Ishikawa (cell line): ENCODE measurements at regions not wholly inside any gene's neighbourhood (a gene's known extent, or its start where the extent isn't known, plus 50 kb on each side); places are given as distances from the start of the nearest gene placed in this dataset.

Experiments
- CEBPB ChIP-seq: IDR thresholded peaks from 2 replicates; pipeline ENCODE4 v1.6.1; 2012
- CREB1 ChIP-seq: IDR thresholded peaks from 2 replicates; pipeline ENCODE4 v1.6.1; 2012; ENCODE audit warnings: low read depth
- EGR1 ChIP-seq: IDR thresholded peaks from 2 replicates; pipeline ENCODE4 v1.6.1; 2012
- EP300 ChIP-seq: IDR thresholded peaks from 2 replicates; pipeline ENCODE4 v1.6.1; 2012; ENCODE audit warnings: borderline replicate concordance
- FOXM1 ChIP-seq: IDR thresholded peaks from 2 replicates; pipeline ENCODE4 v1.6.1; 2012; ENCODE audit warnings: low read depth, borderline replicate concordance
- NFIC ChIP-seq: IDR thresholded peaks from 2 replicates; pipeline ENCODE4 v1.6.1; 2012
- RAD21 ChIP-seq: IDR thresholded peaks from 2 replicates; pipeline ENCODE4 v1.6.1; 2012; ENCODE audit warnings: low read depth
- TAF1 ChIP-seq: IDR thresholded peaks from 2 replicates; pipeline ENCODE4 v1.6.1; 2012; ENCODE audit warnings: low read depth, mild to moderate bottlenecking
- TCF12 ChIP-seq: IDR thresholded peaks from 2 replicates; pipeline ENCODE4 v1.6.1; 2012; ENCODE audit warnings: low read depth
- TEAD4 ChIP-seq: IDR thresholded peaks from 2 replicates; pipeline ENCODE4 v1.6.1; 2012
- ZBTB7A ChIP-seq: IDR thresholded peaks from 2 replicates; pipeline ENCODE4 v1.6.1; 2012; ENCODE audit warnings: low read depth
- TF ChIP-seq, protein P1 (sequence below): IDR thresholded peaks from 2 replicates; pipeline ENCODE4 v1.6.1; 2012
- TF ChIP-seq, protein P2 (sequence below): IDR thresholded peaks from 2 replicates; pipeline ENCODE4 v1.6.1; 2012; ENCODE audit warnings: low read depth, mild to moderate bottlenecking
- TF ChIP-seq, protein P3 (sequence below): IDR thresholded peaks from 2 replicates; pipeline ENCODE4 v1.6.1; 2012

DNA sequence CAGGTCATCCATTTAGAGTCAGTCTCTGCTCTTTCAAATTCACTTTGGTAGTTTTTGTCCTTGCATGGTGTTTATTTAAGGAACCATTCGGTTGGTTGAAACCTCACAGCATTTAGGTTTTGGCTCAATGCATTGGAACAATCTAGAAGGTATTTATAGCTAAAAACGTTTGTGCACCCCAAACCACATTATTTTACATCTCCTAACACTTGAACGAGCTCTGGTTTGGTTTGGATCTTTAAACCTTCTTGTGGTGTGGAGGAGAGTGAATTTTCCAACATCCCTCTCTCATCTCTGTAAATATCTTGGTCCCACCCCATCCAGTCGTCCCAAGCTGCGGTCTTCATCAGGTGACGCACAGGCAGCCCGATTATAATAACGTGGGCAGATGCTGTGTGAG, 287.9 kb downstream of the LPIN1 start:
- TF ChIP-seq TAF1 (no peak), TCF12 (no peak), EP300 (no peak), TEAD4 (no peak), FOXM1 (no peak), RAD21 (no peak), EGR1 (no peak), NFIC (no peak), CREB1 (no peak), CEBPB (no peak), ZBTB7A (no peak)
- TF ChIP-seq, protein P1, sequence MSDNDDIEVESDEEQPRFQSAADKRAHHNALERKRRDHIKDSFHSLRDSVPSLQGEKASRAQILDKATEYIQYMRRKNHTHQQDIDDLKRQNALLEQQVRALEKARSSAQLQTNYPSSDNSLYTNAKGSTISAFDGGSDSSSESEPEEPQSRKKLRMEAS, result no peak
- TF ChIP-seq, protein P2, sequence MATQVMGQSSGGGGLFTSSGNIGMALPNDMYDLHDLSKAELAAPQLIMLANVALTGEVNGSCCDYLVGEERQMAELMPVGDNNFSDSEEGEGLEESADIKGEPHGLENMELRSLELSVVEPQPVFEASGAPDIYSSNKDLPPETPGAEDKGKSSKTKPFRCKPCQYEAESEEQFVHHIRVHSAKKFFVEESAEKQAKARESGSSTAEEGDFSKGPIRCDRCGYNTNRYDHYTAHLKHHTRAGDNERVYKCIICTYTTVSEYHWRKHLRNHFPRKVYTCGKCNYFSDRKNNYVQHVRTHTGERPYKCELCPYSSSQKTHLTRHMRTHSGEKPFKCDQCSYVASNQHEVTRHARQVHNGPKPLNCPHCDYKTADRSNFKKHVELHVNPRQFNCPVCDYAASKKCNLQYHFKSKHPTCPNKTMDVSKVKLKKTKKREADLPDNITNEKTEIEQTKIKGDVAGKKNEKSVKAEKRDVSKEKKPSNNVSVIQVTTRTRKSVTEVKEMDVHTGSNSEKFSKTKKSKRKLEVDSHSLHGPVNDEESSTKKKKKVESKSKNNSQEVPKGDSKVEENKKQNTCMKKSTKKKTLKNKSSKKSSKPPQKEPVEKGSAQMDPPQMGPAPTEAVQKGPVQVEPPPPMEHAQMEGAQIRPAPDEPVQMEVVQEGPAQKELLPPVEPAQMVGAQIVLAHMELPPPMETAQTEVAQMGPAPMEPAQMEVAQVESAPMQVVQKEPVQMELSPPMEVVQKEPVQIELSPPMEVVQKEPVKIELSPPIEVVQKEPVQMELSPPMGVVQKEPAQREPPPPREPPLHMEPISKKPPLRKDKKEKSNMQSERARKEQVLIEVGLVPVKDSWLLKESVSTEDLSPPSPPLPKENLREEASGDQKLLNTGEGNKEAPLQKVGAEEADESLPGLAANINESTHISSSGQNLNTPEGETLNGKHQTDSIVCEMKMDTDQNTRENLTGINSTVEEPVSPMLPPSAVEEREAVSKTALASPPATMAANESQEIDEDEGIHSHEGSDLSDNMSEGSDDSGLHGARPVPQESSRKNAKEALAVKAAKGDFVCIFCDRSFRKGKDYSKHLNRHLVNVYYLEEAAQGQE, result no peak
- TF ChIP-seq, protein P3, sequence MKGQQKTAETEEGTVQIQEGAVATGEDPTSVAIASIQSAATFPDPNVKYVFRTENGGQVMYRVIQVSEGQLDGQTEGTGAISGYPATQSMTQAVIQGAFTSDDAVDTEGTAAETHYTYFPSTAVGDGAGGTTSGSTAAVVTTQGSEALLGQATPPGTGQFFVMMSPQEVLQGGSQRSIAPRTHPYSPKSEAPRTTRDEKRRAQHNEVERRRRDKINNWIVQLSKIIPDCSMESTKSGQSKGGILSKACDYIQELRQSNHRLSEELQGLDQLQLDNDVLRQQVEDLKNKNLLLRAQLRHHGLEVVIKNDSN, result no peak
